ENCODE measurements at regions not wholly inside any gene's neighbourhood (a gene's known extent, or its start where the extent isn't known, plus 50 kb on each side); places are given as distances from the start of the nearest gene placed in this dataset.

DNA sequence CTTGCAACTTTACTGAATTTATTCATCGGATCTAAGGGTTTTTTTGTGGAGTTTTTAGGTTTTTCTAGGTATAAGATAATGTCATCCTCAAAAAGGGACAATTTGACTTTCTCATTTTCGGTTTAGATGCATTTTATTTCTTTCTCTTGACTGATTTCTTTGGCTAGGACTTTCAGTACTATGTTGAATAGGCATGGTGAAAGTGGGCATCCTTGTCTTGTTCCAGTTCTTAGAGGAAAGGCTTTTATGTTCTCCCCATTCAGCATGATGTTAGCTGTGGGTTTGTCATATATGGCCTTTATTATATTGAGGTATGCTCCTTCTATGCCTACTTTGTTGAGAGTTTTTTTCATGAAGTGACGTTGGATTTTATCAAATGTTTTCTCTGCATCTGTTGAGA, 106.7 kb downstream of the FAM43A start:
- Histone ChIP-seq H3K4me2 (ENCODE audit: low read length) (no peak overlapping the region), H3K9me3 (ENCODE audit: control insufficient read depth, insufficient read depth, low read length) (no peaks in the 10 kb centered on the region; the same call in 1 of the 2 replicates), H3K4me1 (ENCODE audit: control insufficient read depth, low read length) (peaks cover 10% of the 10 kb centered on the region), H3F3A (ENCODE audit: control insufficient read depth, insufficient read depth) (no peaks in the 10 kb centered on the region), H3K27ac (ENCODE audit: low read depth, low read length) (no peak overlapping the region), H3K79me2 (ENCODE audit: control insufficient read depth, low read length) (no peaks in the 10 kb centered on the region), H3K27me3 (ENCODE audit: control insufficient read depth, low read length) (no peaks in the 10 kb centered on the region), H4K20me1 (ENCODE audit: control insufficient read depth, insufficient read depth, low read depth, low read length) (no peaks in the 10 kb centered on the region), H3K9me2 (replicated peaks; ENCODE audit: control insufficient read depth, low read length) (no peaks in the 10 kb centered on the region), H3K4me3 (ENCODE audit: low read length) (no peak overlapping the region), H3K36me3 (ENCODE audit: control insufficient read depth, low read length) (no peaks in the 10 kb centered on the region)
- TF ChIP-seq, protein P1, sequence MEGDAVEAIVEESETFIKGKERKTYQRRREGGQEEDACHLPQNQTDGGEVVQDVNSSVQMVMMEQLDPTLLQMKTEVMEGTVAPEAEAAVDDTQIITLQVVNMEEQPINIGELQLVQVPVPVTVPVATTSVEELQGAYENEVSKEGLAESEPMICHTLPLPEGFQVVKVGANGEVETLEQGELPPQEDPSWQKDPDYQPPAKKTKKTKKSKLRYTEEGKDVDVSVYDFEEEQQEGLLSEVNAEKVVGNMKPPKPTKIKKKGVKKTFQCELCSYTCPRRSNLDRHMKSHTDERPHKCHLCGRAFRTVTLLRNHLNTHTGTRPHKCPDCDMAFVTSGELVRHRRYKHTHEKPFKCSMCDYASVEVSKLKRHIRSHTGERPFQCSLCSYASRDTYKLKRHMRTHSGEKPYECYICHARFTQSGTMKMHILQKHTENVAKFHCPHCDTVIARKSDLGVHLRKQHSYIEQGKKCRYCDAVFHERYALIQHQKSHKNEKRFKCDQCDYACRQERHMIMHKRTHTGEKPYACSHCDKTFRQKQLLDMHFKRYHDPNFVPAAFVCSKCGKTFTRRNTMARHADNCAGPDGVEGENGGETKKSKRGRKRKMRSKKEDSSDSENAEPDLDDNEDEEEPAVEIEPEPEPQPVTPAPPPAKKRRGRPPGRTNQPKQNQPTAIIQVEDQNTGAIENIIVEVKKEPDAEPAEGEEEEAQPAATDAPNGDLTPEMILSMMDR (IDR thresholded peaks at IDR 0.05; ENCODE audit: low read depth, low read length, poor library complexity, severe bottlenecking) = no peak
- no peak for TF ChIP-seq EZH2phosphoT487 (IDR thresholded peaks at IDR 0.05; ENCODE audit: borderline replicate concordance, low read length)

DNA sequence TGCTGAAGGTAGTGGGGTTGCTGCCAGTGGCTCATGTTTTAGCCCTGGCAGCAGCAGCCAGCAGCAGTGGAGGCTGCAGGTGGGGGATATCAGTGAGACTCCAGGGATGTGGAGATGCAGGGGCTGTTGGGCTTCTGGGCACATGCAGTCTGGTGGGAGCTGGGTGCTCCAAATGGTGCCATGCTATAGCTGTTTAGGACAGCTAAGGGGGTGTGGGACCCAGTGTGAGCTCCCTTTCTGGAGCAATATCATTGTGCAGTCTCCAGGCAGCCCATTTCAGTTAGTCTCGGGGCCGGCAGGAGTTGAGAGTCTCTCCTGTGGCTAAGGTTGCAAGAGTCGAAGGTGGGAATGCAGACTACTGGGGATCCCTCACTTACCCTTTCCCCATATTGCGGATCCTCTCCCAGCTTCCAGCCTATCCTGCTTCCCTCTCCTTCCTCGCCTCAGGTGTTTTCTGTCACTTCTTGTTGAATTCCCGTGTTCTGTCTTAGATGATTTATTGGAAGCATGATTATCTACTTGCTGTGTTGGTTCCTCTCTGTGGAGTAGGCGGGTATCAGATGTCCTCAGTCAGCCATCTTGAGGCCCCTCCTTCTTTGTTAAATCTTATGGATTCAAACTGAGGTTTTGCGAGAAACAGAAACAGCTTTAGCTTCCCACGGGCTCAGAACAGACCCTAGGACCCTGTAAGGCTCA, 112.0 kb downstream of the FAM43A start:
- Histone ChIP-seq H3K9me2 (replicated peaks; ENCODE audit: control insufficient read depth, low read length) (no peaks in the 10 kb centered on the region), H4K20me1 (ENCODE audit: control insufficient read depth, insufficient read depth, low read depth, low read length) (no peaks in the 10 kb centered on the region), H3K36me3 (ENCODE audit: control insufficient read depth, low read length) (no peaks in the 10 kb centered on the region), H3K27me3 (ENCODE audit: control insufficient read depth, low read length) (no peaks in the 10 kb centered on the region), H3K79me2 (ENCODE audit: control insufficient read depth, low read length) (no peaks in the 10 kb centered on the region), H3K4me1 (ENCODE audit: control insufficient read depth, low read length) (no peaks in the 10 kb centered on the region), H3K4me2 (ENCODE audit: low read length) (no peak overlapping the region), H3K4me3 (ENCODE audit: low read length) (no peak overlapping the region), H3F3A (ENCODE audit: control insufficient read depth, insufficient read depth) (no peaks in the 10 kb centered on the region), H3K27ac (ENCODE audit: low read depth, low read length) (no peak overlapping the region), H3K9me3 (ENCODE audit: control insufficient read depth, insufficient read depth, low read length) (no peaks in the 10 kb centered on the region; the same call in 1 of the 2 replicates)
- TF ChIP-seq, protein P1 (IDR thresholded peaks at IDR 0.05; ENCODE audit: low read depth, low read length, poor library complexity, severe bottlenecking) = no peak
- TF ChIP-seq EZH2phosphoT487 (IDR thresholded peaks at IDR 0.05; ENCODE audit: borderline replicate concordance, low read length) = no peak

DNA sequence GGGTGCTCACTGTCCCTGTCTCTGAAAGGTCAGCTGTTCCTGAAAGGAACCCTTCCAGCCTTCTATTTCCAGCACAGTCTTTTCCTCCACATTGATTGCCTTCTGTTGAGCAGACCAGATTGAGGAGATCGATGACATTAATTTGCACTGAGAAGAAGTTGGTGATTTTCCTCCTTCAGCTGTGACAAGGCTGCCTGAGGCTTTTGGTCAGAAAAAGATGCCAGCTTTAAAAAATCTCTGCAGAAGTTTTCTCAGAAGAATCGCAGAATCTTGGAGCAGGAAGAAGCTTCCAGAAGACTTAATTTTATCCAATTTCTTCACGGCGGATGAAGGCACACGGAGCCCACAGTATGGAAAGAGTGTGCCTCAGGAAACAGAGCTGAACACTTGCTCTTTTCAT, 112.8 kb downstream of the FAM43A start:
- Histone ChIP-seq H3K9me3 (ENCODE audit: control insufficient read depth, insufficient read depth, low read length) (no peaks in the 10 kb centered on the region; the same call in 1 of the 2 replicates), H3K79me2 (ENCODE audit: control insufficient read depth, low read length) (no peaks in the 10 kb centered on the region), H4K20me1 (ENCODE audit: control insufficient read depth, insufficient read depth, low read depth, low read length) (no peaks in the 10 kb centered on the region), H3K4me1 (ENCODE audit: control insufficient read depth, low read length) (no peaks in the 10 kb centered on the region), H3K27ac (ENCODE audit: low read depth, low read length) (no peak overlapping the region), H3K4me3 (ENCODE audit: low read length) (no peak overlapping the region), H3K4me2 (ENCODE audit: low read length) (no peak overlapping the region), H3F3A (ENCODE audit: control insufficient read depth, insufficient read depth) (no peaks in the 10 kb centered on the region), H3K9me2 (replicated peaks; ENCODE audit: control insufficient read depth, low read length) (no peaks in the 10 kb centered on the region), H3K36me3 (ENCODE audit: control insufficient read depth, low read length) (no peaks in the 10 kb centered on the region), H3K27me3 (ENCODE audit: control insufficient read depth, low read length) (peaks cover 3% of the 10 kb centered on the region; the same call in 1 of the 2 replicates)
- no peak for TF ChIP-seq EZH2phosphoT487 (IDR thresholded peaks at IDR 0.05; ENCODE audit: borderline replicate concordance, low read length)
- TF ChIP-seq, protein P1 (IDR thresholded peaks at IDR 0.05; ENCODE audit: low read depth, low read length, poor library complexity, severe bottlenecking) = no peak

All from DOHH2 (cell line).